Colonic mucosa (tissue), 4 donors: ENCODE measurements at regions not wholly inside any gene's neighbourhood (a gene's known extent, or its start where the extent isn't known, plus 50 kb on each side); places are given as distances from the start of the nearest gene placed in this dataset.

Experiments used
- DNase-seq: peaks from one replicate; pipeline ENCODE4 v3.0.0-alpha.2; 2020
- H3K27ac ChIP-seq: fragments of 200-600 bp; one replicate; pipeline ENCODE4 v1.8.0; 2021
- H3K27me3 ChIP-seq: fragments of 200-600 bp; one replicate; pipeline ENCODE4 v1.8.0; 2021
- H3K36me3 ChIP-seq: fragments of 200-600 bp; one replicate; pipeline ENCODE4 v1.8.0; 2021
- H3K4me1 ChIP-seq: fragments of 200-600 bp; one replicate; pipeline ENCODE4 v1.8.0; 2021; ENCODE audit warnings: mild to moderate bottlenecking
- H3K4me3 ChIP-seq: fragments of 200-600 bp; one replicate; pipeline ENCODE4 v1.8.0; 2021
- H3K9ac ChIP-seq, 2 donors: one replicate each; pipeline ENCODE4 v1.7.0; 2013; ENCODE audit warnings: control low read depth in 2 of 2, low read depth in 2 of 2, low read length in 2 of 2
- H3K9me3 ChIP-seq: fragments of 200-600 bp; one replicate; pipeline ENCODE4 v1.8.0; 2021
- intact Hi-C: fragments of 100-400 bp; cut with DNase I; formaldehyde crosslinking; loops from one replicate; pipeline ENCODE4 v1.14.1; 2022
- TF ChIP-seq, protein P1 (sequence below): fragments of 200-600 bp; IDR thresholded peaks from one replicate; pipeline ENCODE4 v1.8.0; 2022; ENCODE audit warnings: antibody characterized with exemption, mild to moderate bottlenecking
- donor health status: healthy.
- donor health status: DM: no; HTN: no; CAD: no.
- donor health status: DM: no; HTN: no; CAD: no.

DNA sequence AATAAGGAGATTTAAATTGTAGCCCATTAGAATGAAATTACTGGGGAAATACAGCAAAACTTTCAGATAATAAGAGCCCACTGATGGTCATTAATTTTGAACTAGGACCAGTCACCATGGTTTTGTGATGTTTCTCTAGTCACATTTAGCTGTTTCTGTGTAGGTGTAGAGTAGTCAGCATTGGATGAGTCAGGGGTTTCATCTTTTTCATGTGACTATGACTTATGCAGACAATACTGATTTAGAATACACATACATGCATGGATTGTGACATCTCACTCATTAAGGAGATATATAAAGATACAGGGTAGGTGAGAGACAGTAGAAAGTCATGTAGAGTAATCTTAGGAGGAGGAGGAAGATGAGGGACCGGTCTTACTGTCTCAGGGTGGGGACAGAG is 1192.7 kb downstream of the KCNT2 start:
- no peaks in the 10 kb centered on the region for H3K9me3 ChIP-seq
- no peak overlapping the region for H3K9ac ChIP-seq
- DNase-seq = no peak
- no peak overlapping the region for H3K27ac ChIP-seq
- no peaks in the 10 kb centered on the region for H3K27me3 ChIP-seq
- intact Hi-C loops = no loop called here
- TF ChIP-seq, protein P1, sequence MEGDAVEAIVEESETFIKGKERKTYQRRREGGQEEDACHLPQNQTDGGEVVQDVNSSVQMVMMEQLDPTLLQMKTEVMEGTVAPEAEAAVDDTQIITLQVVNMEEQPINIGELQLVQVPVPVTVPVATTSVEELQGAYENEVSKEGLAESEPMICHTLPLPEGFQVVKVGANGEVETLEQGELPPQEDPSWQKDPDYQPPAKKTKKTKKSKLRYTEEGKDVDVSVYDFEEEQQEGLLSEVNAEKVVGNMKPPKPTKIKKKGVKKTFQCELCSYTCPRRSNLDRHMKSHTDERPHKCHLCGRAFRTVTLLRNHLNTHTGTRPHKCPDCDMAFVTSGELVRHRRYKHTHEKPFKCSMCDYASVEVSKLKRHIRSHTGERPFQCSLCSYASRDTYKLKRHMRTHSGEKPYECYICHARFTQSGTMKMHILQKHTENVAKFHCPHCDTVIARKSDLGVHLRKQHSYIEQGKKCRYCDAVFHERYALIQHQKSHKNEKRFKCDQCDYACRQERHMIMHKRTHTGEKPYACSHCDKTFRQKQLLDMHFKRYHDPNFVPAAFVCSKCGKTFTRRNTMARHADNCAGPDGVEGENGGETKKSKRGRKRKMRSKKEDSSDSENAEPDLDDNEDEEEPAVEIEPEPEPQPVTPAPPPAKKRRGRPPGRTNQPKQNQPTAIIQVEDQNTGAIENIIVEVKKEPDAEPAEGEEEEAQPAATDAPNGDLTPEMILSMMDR = no peak
- no peaks in the 10 kb centered on the region for H3K4me1 ChIP-seq
- H3K4me3 ChIP-seq = no peak overlapping the region
- no peaks in the 10 kb centered on the region for H3K36me3 ChIP-seq

DNA sequence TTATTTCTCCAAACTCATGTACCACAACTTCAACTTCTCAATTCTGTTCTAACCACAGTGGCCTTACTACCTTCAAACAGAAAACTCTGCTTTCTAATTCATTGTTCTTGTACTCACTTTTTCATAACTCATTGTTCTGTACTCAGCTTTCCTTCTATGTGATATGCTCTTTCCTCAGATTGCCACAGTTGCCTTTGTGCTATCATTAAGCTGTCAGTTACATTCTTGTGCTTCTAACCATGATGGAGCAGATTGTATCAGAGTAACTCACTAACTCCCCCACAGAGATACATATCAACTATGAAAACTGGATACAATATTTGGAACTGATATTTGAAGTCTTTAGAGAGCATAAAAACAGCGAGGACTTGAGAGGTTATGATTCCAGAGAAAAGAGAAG is 1213.7 kb downstream of the KCNT2 start:
- TF ChIP-seq, protein P1 = no peak
- Histone ChIP-seq H3K27me3 (no peaks in the 10 kb centered on the region), H3K36me3 (no peaks in the 10 kb centered on the region), H3K4me3 (no peak overlapping the region), H3K27ac (no peak overlapping the region), H3K9ac (no peak overlapping the region), H3K4me1 (no peaks in the 10 kb centered on the region), H3K9me3 (no peaks in the 10 kb centered on the region)
- no peak for DNase-seq
- intact Hi-C loops = no loop called here

DNA sequence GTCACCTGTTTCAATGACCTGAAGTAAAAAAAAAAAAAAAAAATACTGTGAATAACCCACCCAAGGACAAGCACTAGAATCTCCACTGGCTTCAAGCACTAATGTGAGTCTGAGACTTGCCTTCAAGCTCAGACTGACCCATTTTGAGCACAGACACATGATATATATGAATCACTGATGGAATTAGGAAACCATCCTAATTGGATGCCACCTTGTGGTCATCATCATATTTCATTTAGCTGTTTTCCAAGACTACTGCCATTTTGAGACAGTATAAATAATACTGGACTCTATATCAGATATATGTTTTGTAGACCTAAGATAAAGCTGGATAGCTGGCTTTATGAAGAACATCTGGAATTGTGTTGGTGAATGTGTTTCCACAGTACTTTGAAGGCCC is 1232.0 kb downstream of the KCNT2 start:
- H3K36me3 ChIP-seq = no peaks in the 10 kb centered on the region
- H3K27ac ChIP-seq = no peak overlapping the region
- H3K4me3 ChIP-seq = no peak overlapping the region
- no peaks in the 10 kb centered on the region for H3K4me1 ChIP-seq
- TF ChIP-seq, protein P1 = no peak
- no peak for DNase-seq
- no peaks in the 10 kb centered on the region for H3K9me3 ChIP-seq
- no peak overlapping the region for H3K9ac ChIP-seq
- intact Hi-C loops = no loop called here
- H3K27me3 ChIP-seq = no peaks in the 10 kb centered on the region

DNA sequence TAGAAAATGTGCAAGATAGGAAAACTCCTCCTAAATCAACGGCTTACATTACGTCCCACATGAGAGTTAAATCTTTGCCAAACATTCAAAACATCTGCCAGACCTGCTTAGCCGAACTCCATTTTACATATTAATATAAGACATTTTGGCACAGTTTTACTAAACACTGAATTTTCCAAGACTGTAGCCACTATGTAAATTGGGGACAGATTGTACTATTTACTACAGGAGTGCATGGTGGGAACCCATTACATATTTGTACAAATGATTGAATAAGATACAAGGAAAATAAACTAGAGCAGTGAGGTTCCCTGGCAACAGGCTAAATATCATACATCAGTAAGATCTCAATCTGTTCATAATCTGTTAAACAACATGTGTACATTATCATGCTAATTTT is 1234.4 kb downstream of the KCNT2 start:
- intact Hi-C loops = no loop called here
- Histone ChIP-seq H3K27me3 (no peaks in the 10 kb centered on the region), H3K9ac (no peak overlapping the region), H3K27ac (no peak overlapping the region), H3K36me3 (no peaks in the 10 kb centered on the region), H3K4me1 (no peaks in the 10 kb centered on the region), H3K9me3 (no peaks in the 10 kb centered on the region), H3K4me3 (no peak overlapping the region)
- TF ChIP-seq, protein P1 = no peak
- DNase-seq = no peak

DNA sequence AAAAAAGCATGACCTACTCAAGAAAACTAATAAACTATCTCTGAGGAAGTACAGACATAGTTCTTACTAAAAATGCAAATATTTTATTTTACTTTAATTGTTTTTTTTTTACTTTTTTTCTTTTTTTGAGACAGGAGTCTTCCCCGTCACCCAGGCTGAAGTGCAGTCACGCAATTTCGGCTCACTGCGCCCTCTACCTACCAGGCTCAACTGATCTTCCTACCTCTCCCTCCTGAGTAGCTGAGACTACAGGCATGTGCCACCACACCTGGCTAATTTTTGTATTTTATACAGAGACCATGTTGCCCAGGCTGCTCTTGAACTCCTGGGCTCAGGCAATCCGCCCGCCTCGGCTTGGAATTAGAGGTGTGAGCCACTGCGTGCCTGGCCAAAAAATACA is 1263.1 kb downstream of the KCNT2 start:
- no peaks in the 10 kb centered on the region for H3K4me1 ChIP-seq
- no peak overlapping the region for H3K4me3 ChIP-seq
- intact Hi-C loops = no loop called here
- H3K27me3 ChIP-seq = no peaks in the 10 kb centered on the region
- DNase-seq = no peak
- no peak overlapping the region for H3K27ac ChIP-seq
- H3K36me3 ChIP-seq = no peaks in the 10 kb centered on the region
- H3K9ac ChIP-seq = no peak overlapping the region
- TF ChIP-seq, protein P1 = no peak
- H3K9me3 ChIP-seq = no peaks in the 10 kb centered on the region

DNA sequence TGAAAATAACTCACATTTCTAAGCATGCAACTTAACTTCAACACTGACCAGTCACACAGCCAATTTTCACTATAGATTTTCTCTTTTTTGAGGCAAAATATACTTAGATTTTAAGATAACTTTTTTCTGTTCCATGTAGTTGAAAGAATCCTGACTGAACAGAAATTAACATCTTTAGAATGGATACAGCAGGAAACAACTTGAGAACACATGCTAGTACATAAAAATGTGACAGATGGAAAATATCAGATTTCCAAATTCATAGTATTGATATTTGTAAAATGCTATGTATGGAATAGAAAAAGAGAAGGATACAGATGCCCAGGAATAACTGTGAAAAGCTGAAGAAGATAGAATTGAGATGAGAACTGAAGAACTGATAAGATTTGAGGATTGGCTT is 1270.6 kb downstream of the KCNT2 start:
- Histone ChIP-seq H3K27ac (no peak overlapping the region), H3K4me3 (no peak overlapping the region), H3K4me1 (no peaks in the 10 kb centered on the region), H3K27me3 (no peaks in the 10 kb centered on the region), H3K9ac (no peak overlapping the region), H3K36me3 (no peaks in the 10 kb centered on the region), H3K9me3 (no peaks in the 10 kb centered on the region)
- no peak for DNase-seq
- TF ChIP-seq, protein P1 = no peak
- intact Hi-C loops = no loop called here
